ENCODE measurements at regions not wholly inside any gene's neighbourhood (a gene's known extent, or its start where the extent isn't known, plus 50 kb on each side); places are given as distances from the start of the nearest gene placed in this dataset.

DNA sequence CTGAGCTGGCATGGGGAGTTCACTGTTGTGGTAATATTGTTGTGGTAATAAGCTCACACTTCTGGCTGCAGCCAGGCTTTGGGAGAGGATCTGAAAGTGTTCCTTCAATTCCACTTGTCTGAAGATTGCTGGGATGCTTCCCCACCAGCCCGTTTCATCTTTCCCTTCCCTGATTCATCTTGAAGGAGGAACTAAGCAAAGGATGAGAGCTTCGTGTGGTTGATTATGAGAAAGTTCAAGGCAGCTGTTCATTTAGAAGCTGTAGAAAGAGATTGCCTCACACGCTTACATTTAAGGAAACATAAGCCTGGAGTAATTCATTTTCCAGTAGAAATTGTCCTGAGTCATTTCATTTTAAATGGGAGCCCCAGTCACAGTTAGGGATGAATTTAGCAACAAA, 122.4 kb upstream of the GAS1 start:
- Histone ChIP-seq H3K9me3 (ENCODE audit: insufficient read depth in 2 of 2, low read depth in 1 of 2, low read length in 1 of 2) (no peaks in the 10 kb centered on the region), H3K56ac (replicated peaks; ENCODE audit: insufficient read length, low read depth, low read length) (no peak overlapping the region), H3K79me2 (ENCODE audit: control insufficient read depth in 1 of 2, insufficient read depth in 2 of 2, low read length in 2 of 2) (no peaks in the 10 kb centered on the region), H3K9ac (replicated peaks in 1 of 4; ENCODE audit: extremely low read depth in 1 of 4, low read depth in 3 of 4, low read length in 3 of 4) (no peak overlapping the region), H3K4me1 (replicated peaks in 1 of 4; ENCODE audit: control insufficient read depth in 3 of 4, insufficient read depth in 4 of 4, low read length in 3 of 4) (no peaks in the 10 kb centered on the region), H4K20me1 (replicated peaks in 1 of 2; ENCODE audit: control insufficient read depth in 1 of 2, insufficient read depth in 2 of 2, low read length in 2 of 2) (peaks cover 0 to 2% of the 10 kb centered on the region in 2 experiments), H2BK5ac (ENCODE audit: low read depth, low read length) (no peak overlapping the region), H3K36me3 (ENCODE audit: control insufficient read depth in 2 of 4, insufficient read depth in 4 of 4, low read length in 3 of 4) (no peaks in the 10 kb centered on the region), H4K8ac (ENCODE audit: extremely low read depth, insufficient read depth, low read length) (no peak overlapping the region), H3K18ac (ENCODE audit: extremely low read depth, low read length) (no peak overlapping the region), H2AK5ac (ENCODE audit: low read depth, low read length) (no peak overlapping the region), H3K4ac (replicated peaks; ENCODE audit: insufficient read length, low read depth, low read length) (no peak overlapping the region), H2AFZ (ENCODE audit: low read length) (no peak overlapping the region), H3K4me3 (ENCODE audit: extremely low read depth in 1 of 4, insufficient read depth in 2 of 4, low read depth in 3 of 4, low read length in 4 of 4) (no peak overlapping the region), H2BK15ac (ENCODE audit: low read length) (no peak overlapping the region), H3K79me1 (ENCODE audit: low read depth, low read length) (no peaks in the 10 kb centered on the region), H3K4me2 (ENCODE audit: insufficient read depth in 1 of 2, low read depth in 2 of 2, low read length in 2 of 2) (no peak overlapping the region), H4K5ac (ENCODE audit: insufficient read length, low read depth, low read length) (no peak overlapping the region), H2BK20ac (ENCODE audit: low read length) (no peak overlapping the region), H3K27me3 (replicated peaks in 1 of 4; ENCODE audit: control insufficient read depth in 3 of 4, extremely low read depth in 1 of 4, insufficient read depth in 3 of 4, low read length in 3 of 4) (0 out of 7 replicates have a peak, but pooled peaks cover 0 to 2% (median 0%) of the 10 kb centered on the region in 4 experiments), H3K14ac (ENCODE audit: insufficient read length) (no peak overlapping the region), H3K23me2 (ENCODE audit: low read depth, low read length) (no peaks in the 10 kb centered on the region), H2BK12ac (ENCODE audit: low read depth, low read length) (no peak overlapping the region), H2BK120ac (replicated peaks; ENCODE audit: low read depth, low read length) (no peak overlapping the region), H3K27ac (ENCODE audit: low read depth, low read length) (no peak overlapping the region), H4K91ac (replicated peaks; ENCODE audit: insufficient read length, low read length) (no peak overlapping the region), H3K23ac (ENCODE audit: insufficient read length) (no peak overlapping the region)
- ChIA-PET POLR2A (ENCODE audit: partially characterized antibody) (no interaction called here), CTCF (ENCODE audit: partially characterized antibody) (interaction anchor here (1.0 to 1.1 kb wide), 2 partner anchors 12 to 432 kb away, joined by 3 read pairs; no protein-coding TSS in a partner anchor)
- 84% methylated on average over 3 of the region's 3 CpGs; no CpG with 5 or more reads in 1 of the 2 experiments for WGBS, 2 experiments (ENCODE audit: extremely low coverage in 1 of 2, insufficient coverage in 1 of 2, insufficient read length in 1 of 2, insufficient replicate concordance in 2 of 2, low coverage in 1 of 2, low lambda C conversion rate in 2 of 2, missing lambda C conversion rate in 1 of 2)
- DNase-seq (ENCODE audit: low read depth in 1 of 2, low spot score in 2 of 2) (no peak), FAIRE-seq (no peak)
- no peak for TF ChIP-seq NANOG (IDR thresholded peaks at IDR 0.05; ENCODE audit: insufficient read depth, low read depth, low read length, poor library complexity, severe bottlenecking)
- no peak for TF ChIP-seq FOSL1 (IDR thresholded peaks at IDR 0.05; ENCODE audit: insufficient read depth, low read depth, low read length)
- TF ChIP-seq POLR2A (IDR thresholded peaks at IDR 0.05; ENCODE audit: control extremely low read depth in 1 of 2, low read depth in 2 of 2, low read length in 2 of 2), result no peak
- no peak for TF ChIP-seq KDM4A (IDR thresholded peaks at IDR 0.05; ENCODE audit: low read depth, low read length, severe bottlenecking)
- TF ChIP-seq CHD2 (IDR thresholded peaks at IDR 0.05; ENCODE audit: low read length), result no peak
- no peak for TF ChIP-seq MAFK (IDR thresholded peaks at IDR 0.05; ENCODE audit: low read depth, low read length)
- TF ChIP-seq POU5F1 (IDR thresholded peaks at IDR 0.05; ENCODE audit: low read depth, low read length), result no peak
- TF ChIP-seq RAD21 (IDR thresholded peaks at IDR 0.05 in 1 of 2, conservative IDR thresholded peaks at IDR 0.05 in 1 of 2; ENCODE audit: low read depth in 2 of 2, low read length in 2 of 2), result no peak
- no peak for TF ChIP-seq CREB1 (IDR thresholded peaks at IDR 0.05)
- no peak for TF ChIP-seq GTF2F1 (IDR thresholded peaks at IDR 0.05; ENCODE audit: borderline replicate concordance, low read depth, low read length)
- no peak for TF ChIP-seq CEBPB (IDR thresholded peaks at IDR 0.05; ENCODE audit: low read depth, low read length)
- no peak for TF ChIP-seq HDAC6 (IDR thresholded peaks at IDR 0.05; ENCODE audit: low read depth, low read length)
- TF ChIP-seq TEAD4 (IDR thresholded peaks at IDR 0.05; ENCODE audit: low read depth, low read length), result no peak
- TF ChIP-seq SIX5 (IDR thresholded peaks at IDR 0.05; ENCODE audit: low read depth, low read length), result no peak
- TF ChIP-seq EZH2 (IDR thresholded peaks at IDR 0.05; ENCODE audit: low read depth, low read length, severe bottlenecking), result no peak
- TF ChIP-seq SIRT6 (IDR thresholded peaks at IDR 0.05; ENCODE audit: low read length), result no peak
- no peak for TF ChIP-seq BACH1 (IDR thresholded peaks at IDR 0.05; ENCODE audit: low read length)
